CD4-positive, alpha-beta T cell (primary cell): ENCODE measurements at regions not wholly inside any gene's neighbourhood (a gene's known extent, or its start where the extent isn't known, plus 50 kb on each side); places are given as distances from the start of the nearest gene placed in this dataset.

Source experiments
- ATAC-seq: fragments of 200-7000 bp; cut with Tn5 transposase; one replicate; pipeline ENCODE4 v1.10.0; 2022; ENCODE audit warnings: mild to moderate bottlenecking; ENCODE audit not compliant: poor library complexity
- CTCF ChIA-PET: fragments of 350-600 bp; sonication (Branson Sonifier 250); formaldehyde crosslinking; loops from one replicate; lab custom pipeline; 2021; ENCODE audit warnings: antibody characterized with exemption, inconsistent platforms; lab: Charles Lee
- POLR2A ChIA-PET: fragments of 350-600 bp; sonication (Branson Sonifier 250); formaldehyde crosslinking; loops from one replicate; lab custom pipeline; 2021; ENCODE audit warnings: antibody characterized with exemption, inconsistent platforms; lab: Charles Lee
- DNase-seq, 14 experiments: peaks; one replicate each; pipeline ENCODE4 v3.0.0-alpha.2; 2013 to 2020; ENCODE audit warnings: mixed read lengths in 2 of 14
- H3K27ac ChIP-seq, 2 donors: one replicate each; pipeline versions ENCODE4 v1.5.1 to v1.7.0; 2013; ENCODE audit warnings: low read length in 2 of 2, low read depth in 1 of 2, mild to moderate bottlenecking in 1 of 2
- H3K27me3 ChIP-seq, 2 experiments: 1 replicate in 1 of 2; 2 replicates in 1 of 2; pipeline versions ENCODE4 v1.6.1 to v1.7.0; 2013; ENCODE audit warnings: low read length in 2 of 2, control low read depth in 1 of 2, mild to moderate bottlenecking in 1 of 2, moderate library complexity in 1 of 2; ENCODE audit not compliant: insufficient read depth in 2 of 2, control insufficient read depth in 1 of 2
- H3K36me3 ChIP-seq: one replicate; pipeline ENCODE4 v1.6.1; 2013; ENCODE audit warnings: low read length, control low read depth; ENCODE audit not compliant: insufficient read depth
- H3K4me1 ChIP-seq: one replicate; pipeline ENCODE4 v1.6.1; 2013; ENCODE audit warnings: low read length, control low read depth; ENCODE audit not compliant: insufficient read depth
- H3K4me3 ChIP-seq: one replicate; pipeline ENCODE4 v1.5.1; 2013; ENCODE audit warnings: mild to moderate bottlenecking, low read length, moderate library complexity
- H3K9me3 ChIP-seq, 2 experiments: 1 replicate in 1 of 2; 2 replicates in 1 of 2; pipeline versions ENCODE4 v1.6.1 to v1.7.0; 2013; ENCODE audit warnings: low read length in 2 of 2, mild to moderate bottlenecking in 2 of 2, control low read depth in 1 of 2, moderate library complexity in 1 of 2; ENCODE audit not compliant: control insufficient read depth in 1 of 2, insufficient read depth in 1 of 2
- H3K27ac Mint-ChIP-seq: one replicate; pipeline ENCODE4 v1.8.0; 2020; ENCODE audit warnings: mixed read lengths
- H3K27me3 Mint-ChIP-seq: one replicate; pipeline ENCODE4 v1.8.0; 2021; ENCODE audit warnings: mixed read lengths
- H3K36me3 Mint-ChIP-seq: one replicate; pipeline ENCODE4 v1.8.0; 2021; ENCODE audit warnings: low read depth, mixed read lengths
- H3K4me1 Mint-ChIP-seq: one replicate; pipeline ENCODE4 v1.8.0; 2021; ENCODE audit warnings: low read depth, mixed read lengths
- H3K4me3 Mint-ChIP-seq: one replicate; pipeline ENCODE4 v1.8.0; 2020; ENCODE audit warnings: mild to moderate bottlenecking, mixed read lengths
- H3K9me3 Mint-ChIP-seq: one replicate; pipeline ENCODE4 v1.8.0; 2020; ENCODE audit warnings: mixed read lengths
- intact Hi-C, 2 experiments: fragments of 100-400 bp; cut with DNase I in 1 of 2; cut with micrococcal nuclease in 1 of 2; formaldehyde crosslinking; loops; one replicate each; pipeline versions ENCODE4 v1.15.1 to v1.9.0; 2023 to 2025; cut with DNase I, micrococcal nuclease
- TF ChIP-seq, protein P1 (sequence below): fragments of 200-600 bp; IDR thresholded peaks from one replicate; pipeline ENCODE4 v1.8.0; 2022; ENCODE audit warnings: antibody characterized with exemption, mild to moderate bottlenecking

- H3K27ac Mint-ChIP-seq = no peak overlapping the region
- H3K36me3 Mint-ChIP-seq = no peaks in the 10 kb centered on the region
- H3K9me3 Mint-ChIP-seq = no peaks in the 10 kb centered on the region
- H3K27ac ChIP-seq = no peak overlapping the region
- POLR2A ChIA-PET = no interaction called here
- H3K4me3 Mint-ChIP-seq = no peak overlapping the region
- TF ChIP-seq, protein P1, sequence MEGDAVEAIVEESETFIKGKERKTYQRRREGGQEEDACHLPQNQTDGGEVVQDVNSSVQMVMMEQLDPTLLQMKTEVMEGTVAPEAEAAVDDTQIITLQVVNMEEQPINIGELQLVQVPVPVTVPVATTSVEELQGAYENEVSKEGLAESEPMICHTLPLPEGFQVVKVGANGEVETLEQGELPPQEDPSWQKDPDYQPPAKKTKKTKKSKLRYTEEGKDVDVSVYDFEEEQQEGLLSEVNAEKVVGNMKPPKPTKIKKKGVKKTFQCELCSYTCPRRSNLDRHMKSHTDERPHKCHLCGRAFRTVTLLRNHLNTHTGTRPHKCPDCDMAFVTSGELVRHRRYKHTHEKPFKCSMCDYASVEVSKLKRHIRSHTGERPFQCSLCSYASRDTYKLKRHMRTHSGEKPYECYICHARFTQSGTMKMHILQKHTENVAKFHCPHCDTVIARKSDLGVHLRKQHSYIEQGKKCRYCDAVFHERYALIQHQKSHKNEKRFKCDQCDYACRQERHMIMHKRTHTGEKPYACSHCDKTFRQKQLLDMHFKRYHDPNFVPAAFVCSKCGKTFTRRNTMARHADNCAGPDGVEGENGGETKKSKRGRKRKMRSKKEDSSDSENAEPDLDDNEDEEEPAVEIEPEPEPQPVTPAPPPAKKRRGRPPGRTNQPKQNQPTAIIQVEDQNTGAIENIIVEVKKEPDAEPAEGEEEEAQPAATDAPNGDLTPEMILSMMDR = no peak
- H3K27me3 Mint-ChIP-seq = no peaks in the 10 kb centered on the region
- peaks cover 8% of the 10 kb centered on the region for H3K4me1 ChIP-seq
- ATAC-seq = no peak
- intact Hi-C loops = no loop called here
- no peaks in the 10 kb centered on the region for H3K4me1 Mint-ChIP-seq
- H3K27me3 ChIP-seq = no peaks in the 10 kb centered on the region
- peak in 2 of 14 experiments; percentile 23 to 35 for DNase-seq
- no peak overlapping the region for H3K4me3 ChIP-seq
- no peaks in the 10 kb centered on the region for H3K36me3 ChIP-seq
- H3K9me3 ChIP-seq = no peaks in the 10 kb centered on the region
- CTCF ChIA-PET = no interaction called here
Measured at GRCh38 chr20:19947611-19948264, 69.4 kb upstream of the NAA20 start.

DNA sequence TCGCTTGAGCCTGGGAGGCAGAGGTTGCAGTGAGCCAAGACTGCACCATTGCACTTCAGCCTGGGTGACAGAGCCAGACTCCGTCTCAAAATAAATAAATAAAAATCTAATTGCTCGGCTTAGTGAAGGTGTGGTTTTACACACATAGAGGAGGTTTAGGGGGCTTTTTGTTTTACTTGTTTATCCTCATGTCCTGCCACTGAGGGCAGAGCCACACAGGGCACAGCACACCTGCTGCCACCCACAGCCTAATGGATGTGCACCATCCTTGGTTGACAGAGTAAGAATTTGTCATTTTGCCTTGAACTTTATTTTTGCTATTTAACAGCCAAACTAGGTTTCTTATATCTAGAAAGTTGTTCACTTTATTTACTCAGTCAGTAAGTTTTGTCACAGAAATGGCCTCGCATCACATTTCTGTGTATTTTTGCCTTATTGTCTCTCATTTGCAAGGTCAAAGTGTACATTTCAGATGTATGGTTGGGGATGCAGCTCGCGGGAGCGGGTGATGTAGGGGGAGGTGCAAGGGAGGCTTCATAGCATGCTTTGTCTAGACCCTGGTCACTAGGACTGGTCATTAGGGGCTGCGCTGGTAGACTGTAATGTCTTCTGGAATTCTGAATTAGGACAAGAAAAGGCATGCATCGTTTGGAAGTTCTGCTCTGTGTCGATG lies 67.8 kb upstream of the NAA20 start:
- H3K4me1 Mint-ChIP-seq = no peaks in the 10 kb centered on the region
- no peak overlapping the region for H3K4me3 ChIP-seq
- H3K4me1 ChIP-seq = peaks cover 8% of the 10 kb centered on the region
- H3K27ac Mint-ChIP-seq = no peak overlapping the region
- H3K9me3 ChIP-seq = no peaks in the 10 kb centered on the region
- TF ChIP-seq, protein P1 = no peak
- no peaks in the 10 kb centered on the region for H3K9me3 Mint-ChIP-seq
- ChIA-PET CTCF (no interaction called here), POLR2A (no interaction called here)
- no peak overlapping the region for H3K4me3 Mint-ChIP-seq
- intact Hi-C loops = no loop called here
- ATAC-seq (no peak), DNase-seq (no peak)
- no peaks in the 10 kb centered on the region for H3K27me3 Mint-ChIP-seq
- no peak overlapping the region for H3K27ac ChIP-seq
- H3K36me3 Mint-ChIP-seq = no peaks in the 10 kb centered on the region
- no peaks in the 10 kb centered on the region for H3K27me3 ChIP-seq
- no peaks in the 10 kb centered on the region for H3K36me3 ChIP-seq

DNA sequence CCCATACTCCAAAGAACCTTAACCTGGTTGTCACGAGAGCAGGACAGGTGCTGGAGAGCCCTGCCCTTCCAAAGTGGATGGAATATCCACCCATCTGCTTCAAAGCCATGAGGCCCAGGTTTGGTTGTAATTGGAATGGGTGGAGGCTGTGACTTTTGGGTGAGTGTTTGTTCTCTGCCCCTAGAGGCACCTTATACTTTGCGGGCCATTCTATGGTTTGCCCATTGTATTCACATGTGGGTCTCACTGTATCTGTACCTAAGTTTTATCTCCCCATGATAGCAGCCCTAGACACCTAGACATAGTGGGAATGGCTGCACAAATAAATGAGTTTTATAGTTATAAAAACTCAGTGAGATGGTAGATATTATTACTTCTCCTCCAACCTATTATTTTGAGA lies 67.1 kb upstream of the NAA20 start:
- no peak overlapping the region for H3K4me3 Mint-ChIP-seq
- ChIA-PET POLR2A (no interaction called here), CTCF (no interaction called here)
- Histone ChIP-seq H3K4me1 (peaks cover 8% of the 10 kb centered on the region), H3K36me3 (no peaks in the 10 kb centered on the region), H3K27ac (no peak overlapping the region), H3K9me3 (no peaks in the 10 kb centered on the region), H3K27me3 (no peaks in the 10 kb centered on the region), H3K4me3 (no peak overlapping the region)
- TF ChIP-seq, protein P1 = no peak
- DNase-seq (no peak), ATAC-seq (no peak)
- H3K4me1 Mint-ChIP-seq = no peaks in the 10 kb centered on the region
- H3K27ac Mint-ChIP-seq = no peak overlapping the region
- H3K36me3 Mint-ChIP-seq = no peaks in the 10 kb centered on the region
- H3K9me3 Mint-ChIP-seq = no peaks in the 10 kb centered on the region
- intact Hi-C loops = no loop called here
- no peaks in the 10 kb centered on the region for H3K27me3 Mint-ChIP-seq
